WERI-Rb-1 (cell line): ENCODE measurements at regions not wholly inside any gene's neighbourhood (a gene's known extent, or its start where the extent isn't known, plus 50 kb on each side); places are given as distances from the start of the nearest gene placed in this dataset.

Source experiments
- DNase-seq: peaks from one replicate; pipeline ENCODE4 v3.0.0-alpha.2; 2020
- H3K27ac ChIP-seq: fragments of 250-450 bp; sonication (Bioruptor Pico); 2 replicates; pipeline ENCODE4 v1.5.1; 2020; ENCODE audit warnings: mild to moderate bottlenecking, moderate library complexity
- H3K27me3 ChIP-seq: fragments of 250-450 bp; sonication (Bioruptor Pico); 2 replicates; pipeline ENCODE4 v1.5.1; 2021; ENCODE audit warnings: mild to moderate bottlenecking, low read depth, moderate library complexity; ENCODE audit not compliant: insufficient read depth, severe bottlenecking
- H3K36me3 ChIP-seq: fragments of 250-450 bp; sonication (Bioruptor Pico); 2 replicates; pipeline ENCODE4 v1.5.1; 2020; ENCODE audit warnings: mild to moderate bottlenecking, moderate library complexity
- H3K4me3 ChIP-seq: 2 replicates; pipeline ENCODE4 v1.5.1; 2011; ENCODE audit warnings: low read depth, mild to moderate bottlenecking, control low read depth, low read length
- H3K9me3 ChIP-seq: fragments of 250-450 bp; sonication (Bioruptor Pico); 2 replicates; pipeline ENCODE4 v1.5.1; 2021; ENCODE audit warnings: mild to moderate bottlenecking, moderate library complexity; ENCODE audit not compliant: severe bottlenecking
- TF ChIP-seq, protein P1 (sequence below): IDR thresholded peaks from 2 replicates; pipeline ENCODE4 v1.5.1; 2011; ENCODE audit warnings: low read depth, mild to moderate bottlenecking, control low read depth, inconsistent platforms, low read length

DNA sequence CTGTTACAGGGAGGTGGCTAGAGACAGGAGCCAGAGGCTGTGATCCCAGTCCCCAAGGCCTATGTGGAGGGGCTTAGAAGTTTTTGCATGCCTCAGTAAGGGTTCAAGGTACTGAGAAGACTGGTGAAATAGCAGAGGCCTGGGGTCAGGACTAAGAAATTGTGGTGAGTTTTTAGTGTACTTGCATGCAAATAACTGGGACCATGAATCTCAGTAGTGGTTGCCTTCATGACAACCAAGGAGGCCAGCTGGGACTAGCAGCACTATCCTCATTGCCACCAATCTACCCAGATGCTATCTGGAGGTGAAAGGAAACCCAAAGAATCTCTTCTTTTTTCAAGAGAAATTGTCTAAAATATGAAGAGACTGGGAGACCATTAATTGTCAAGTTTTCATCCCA, 395.1 kb downstream of the CETN3 start:
- no peak for DNase-seq
- H3K4me3 ChIP-seq = no peak overlapping the region
- no peak overlapping the region for H3K27ac ChIP-seq
- TF ChIP-seq, protein P1, sequence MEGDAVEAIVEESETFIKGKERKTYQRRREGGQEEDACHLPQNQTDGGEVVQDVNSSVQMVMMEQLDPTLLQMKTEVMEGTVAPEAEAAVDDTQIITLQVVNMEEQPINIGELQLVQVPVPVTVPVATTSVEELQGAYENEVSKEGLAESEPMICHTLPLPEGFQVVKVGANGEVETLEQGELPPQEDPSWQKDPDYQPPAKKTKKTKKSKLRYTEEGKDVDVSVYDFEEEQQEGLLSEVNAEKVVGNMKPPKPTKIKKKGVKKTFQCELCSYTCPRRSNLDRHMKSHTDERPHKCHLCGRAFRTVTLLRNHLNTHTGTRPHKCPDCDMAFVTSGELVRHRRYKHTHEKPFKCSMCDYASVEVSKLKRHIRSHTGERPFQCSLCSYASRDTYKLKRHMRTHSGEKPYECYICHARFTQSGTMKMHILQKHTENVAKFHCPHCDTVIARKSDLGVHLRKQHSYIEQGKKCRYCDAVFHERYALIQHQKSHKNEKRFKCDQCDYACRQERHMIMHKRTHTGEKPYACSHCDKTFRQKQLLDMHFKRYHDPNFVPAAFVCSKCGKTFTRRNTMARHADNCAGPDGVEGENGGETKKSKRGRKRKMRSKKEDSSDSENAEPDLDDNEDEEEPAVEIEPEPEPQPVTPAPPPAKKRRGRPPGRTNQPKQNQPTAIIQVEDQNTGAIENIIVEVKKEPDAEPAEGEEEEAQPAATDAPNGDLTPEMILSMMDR = no peak
- no peaks in the 10 kb centered on the region for H3K27me3 ChIP-seq
- H3K9me3 ChIP-seq = no peaks in the 10 kb centered on the region
- H3K36me3 ChIP-seq = no peaks in the 10 kb centered on the region

DNA sequence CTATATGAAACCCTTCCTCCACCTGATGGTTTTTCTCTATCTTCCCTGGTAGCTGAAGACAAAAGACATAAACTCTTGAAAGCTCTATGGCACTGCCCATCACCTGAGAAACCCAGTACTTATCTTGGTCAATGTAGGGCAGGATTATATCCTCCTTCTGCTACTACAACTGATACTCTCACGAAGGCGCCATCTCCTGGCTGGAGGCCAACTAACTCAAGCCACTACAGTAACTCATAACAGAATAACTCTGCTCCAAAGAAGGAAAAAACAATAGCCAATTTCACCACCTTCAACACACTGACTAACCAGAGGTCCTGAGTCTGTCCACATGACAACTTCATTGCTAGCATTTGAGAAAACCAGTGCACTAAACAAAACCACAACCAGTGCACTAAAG, 409.2 kb downstream of the CETN3 start:
- Histone ChIP-seq H3K36me3 (no peaks in the 10 kb centered on the region), H3K27ac (no peak overlapping the region), H3K4me3 (no peak overlapping the region), H3K27me3 (no peaks in the 10 kb centered on the region), H3K9me3 (no peaks in the 10 kb centered on the region)
- peak; percentile 14 for DNase-seq
- TF ChIP-seq, protein P1 = 0 out of 2 replicates have a peak, but pooled peaks have one; percentile 6

DNA sequence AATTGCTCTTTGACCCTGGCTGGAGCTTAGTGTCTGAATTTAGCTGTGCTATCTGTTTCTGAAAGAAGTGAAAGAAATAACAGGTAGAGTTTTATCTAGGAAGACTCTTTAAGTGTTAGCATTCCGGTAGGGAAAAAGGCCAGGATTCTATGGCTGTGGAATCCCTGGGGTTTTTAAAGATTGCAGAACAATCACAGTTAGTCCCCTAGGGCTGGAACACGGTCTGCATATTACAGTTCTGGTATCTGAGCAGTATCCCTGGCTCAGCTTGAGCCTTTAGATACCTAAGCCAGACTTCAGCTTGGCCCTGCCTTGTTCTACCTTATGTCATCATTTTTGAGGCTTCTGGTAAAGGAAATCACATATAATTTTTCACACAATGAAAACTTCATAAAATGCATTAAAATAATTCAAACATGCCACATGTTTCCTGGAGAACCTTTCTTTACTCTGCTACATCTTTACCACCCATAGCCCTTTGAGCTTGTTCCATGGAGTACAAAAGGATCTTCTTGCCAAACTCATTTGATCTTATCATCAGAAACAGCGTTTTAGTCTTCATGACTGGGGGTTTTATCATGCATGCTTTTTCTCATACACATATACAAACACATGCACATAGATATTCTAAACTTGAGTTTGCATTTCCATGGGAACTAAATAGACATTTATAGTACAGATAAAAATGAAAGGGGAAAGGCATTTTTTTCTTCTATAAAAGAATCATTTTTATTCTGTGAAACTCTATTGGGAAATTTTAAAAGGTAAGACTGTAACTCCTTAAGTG, 410.8 kb downstream of the CETN3 start:
- Histone ChIP-seq H3K27me3 (no peaks in the 10 kb centered on the region), H3K27ac (no peak overlapping the region), H3K9me3 (no peaks in the 10 kb centered on the region), H3K4me3 (no peak overlapping the region), H3K36me3 (no peaks in the 10 kb centered on the region)
- no peak for DNase-seq
- TF ChIP-seq, protein P1 = no peak

DNA sequence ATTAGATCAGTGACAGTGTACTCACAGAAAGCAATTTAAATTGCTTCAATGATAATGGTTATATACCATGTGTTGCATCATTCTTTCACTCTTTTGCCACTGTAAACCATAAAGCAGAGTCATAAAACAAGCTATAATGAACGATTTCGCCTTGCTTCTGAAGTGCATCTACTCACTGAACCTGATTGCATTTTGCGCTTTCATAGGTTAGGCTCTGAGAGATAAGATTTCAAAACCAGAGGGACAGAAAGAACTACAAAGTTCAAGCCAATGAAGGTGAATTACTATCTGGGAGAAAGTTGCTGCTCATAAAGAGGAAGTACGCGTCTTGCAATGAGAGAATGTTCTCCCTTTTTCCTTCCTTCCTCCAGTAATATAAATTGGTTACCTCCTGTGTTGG, 412.7 kb downstream of the CETN3 start:
- H3K27me3 ChIP-seq = no peaks in the 10 kb centered on the region
- no peaks in the 10 kb centered on the region for H3K9me3 ChIP-seq
- no peak overlapping the region for H3K27ac ChIP-seq

DNA sequence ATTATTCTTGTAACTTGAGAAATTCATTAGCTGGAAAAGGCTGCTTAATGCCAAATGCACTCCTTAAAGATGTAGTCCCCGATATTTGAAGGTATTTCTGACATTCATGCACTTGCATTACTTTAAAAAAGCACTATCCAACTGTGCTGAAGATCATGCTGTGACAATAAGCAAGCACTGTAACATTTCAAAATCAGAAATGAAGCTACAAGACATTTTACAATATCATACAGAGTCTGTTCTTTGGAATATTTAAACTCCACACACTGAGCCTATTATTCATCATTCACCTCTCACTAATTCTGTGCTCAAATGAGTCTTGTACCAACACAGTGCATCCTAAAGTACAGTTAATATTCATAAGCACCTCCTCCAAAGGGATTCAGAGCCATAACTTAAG, 413.2 kb downstream of the CETN3 start:
- no peaks in the 10 kb centered on the region for H3K36me3 ChIP-seq
- H3K27me3 ChIP-seq = no peaks in the 10 kb centered on the region
- no peak overlapping the region for H3K4me3 ChIP-seq
- DNase-seq = no peak
- TF ChIP-seq, protein P1 = no peak
- H3K9me3 ChIP-seq = no peaks in the 10 kb centered on the region
- no peak overlapping the region for H3K27ac ChIP-seq

More for the DNA sequence above, 412.7 kb downstream of the CETN3 start:
- TF ChIP-seq, protein P1 = no peak
- no peak for DNase-seq
- H3K4me3 ChIP-seq = no peak overlapping the region
- no peaks in the 10 kb centered on the region for H3K36me3 ChIP-seq

DNA sequence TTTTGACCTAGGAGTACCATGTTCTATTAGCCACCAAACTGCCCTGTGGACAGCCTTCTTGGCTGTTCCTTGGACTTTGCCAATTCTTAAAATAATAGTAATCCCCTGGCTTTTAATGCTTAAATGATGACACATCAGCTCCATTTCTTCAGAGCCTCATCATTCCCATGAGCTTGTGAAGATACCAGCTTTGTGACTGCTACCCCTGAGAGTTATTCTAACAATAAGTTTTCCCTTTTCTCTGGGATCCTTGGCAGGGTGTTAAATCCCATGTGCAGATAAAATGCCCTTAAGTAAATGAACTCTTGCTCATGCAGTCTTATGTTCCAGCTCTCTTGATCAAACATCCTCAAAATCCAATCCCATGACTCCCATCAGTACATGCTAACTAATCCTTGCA, 415.3 kb downstream of the CETN3 start:
- no peaks in the 10 kb centered on the region for H3K36me3 ChIP-seq
- TF ChIP-seq, protein P1 = no peak
- no peaks in the 10 kb centered on the region for H3K9me3 ChIP-seq
- H3K4me3 ChIP-seq = no peak overlapping the region
- no peak for DNase-seq
- H3K27me3 ChIP-seq = no peaks in the 10 kb centered on the region
- no peak overlapping the region for H3K27ac ChIP-seq
